ENCODE measurements at regions not wholly inside any gene's neighbourhood (a gene's known extent, or its start where the extent isn't known, plus 50 kb on each side); places are given as distances from the start of the nearest gene placed in this dataset.
"Not testable (repeated sequence)": the region's sequence is repeated elsewhere in the genome, so short reads cannot be mapped to it uniquely, and the experiment has no call there.

GRCh38 chr6:103313432-103313831, 1546.3 kb downstream of the HACE1 start:
- Histone ChIP-seq H4K20me1 (replicated peaks in 1 of 2; ENCODE audit: control insufficient read depth in 1 of 2, insufficient read depth in 2 of 2, low read length in 2 of 2) (no peaks in the 10 kb centered on the region), H2AFZ (ENCODE audit: low read length) (no peak overlapping the region), H4K91ac (replicated peaks; ENCODE audit: insufficient read length, low read length) (no peak overlapping the region), H3K9ac (replicated peaks in 1 of 4; ENCODE audit: extremely low read depth in 1 of 4, low read depth in 3 of 4, low read length in 3 of 4) (no peak overlapping the region), H3K23ac (ENCODE audit: insufficient read length) (no peak overlapping the region), H3K18ac (ENCODE audit: extremely low read depth, low read length) (no peak overlapping the region), H2BK15ac (ENCODE audit: low read length) (no peak overlapping the region), H2BK20ac (ENCODE audit: low read length) (no peak overlapping the region), H2AK5ac (ENCODE audit: low read depth, low read length) (no peak overlapping the region), H3K36me3 (ENCODE audit: control insufficient read depth in 2 of 4, insufficient read depth in 4 of 4, low read length in 3 of 4) (no peaks in the 10 kb centered on the region), H3K14ac (ENCODE audit: insufficient read length) (no peak overlapping the region), H2BK12ac (ENCODE audit: low read depth, low read length) (no peak overlapping the region), H3K27ac (ENCODE audit: low read depth, low read length) (no peak overlapping the region), H3K56ac (replicated peaks; ENCODE audit: insufficient read length, low read depth, low read length) (no peak overlapping the region), H3K4me3 (ENCODE audit: extremely low read depth in 1 of 4, insufficient read depth in 2 of 4, low read depth in 3 of 4, low read length in 4 of 4) (no peak overlapping the region), H3K4me1 (replicated peaks in 1 of 4; ENCODE audit: control insufficient read depth in 3 of 4, insufficient read depth in 4 of 4, low read length in 3 of 4) (no peaks in the 10 kb centered on the region), H4K8ac (ENCODE audit: extremely low read depth, insufficient read depth, low read length) (no peak overlapping the region), H3K27me3 (replicated peaks in 1 of 4; ENCODE audit: control insufficient read depth in 3 of 4, extremely low read depth in 1 of 4, insufficient read depth in 3 of 4, low read length in 3 of 4) (no peaks in the 10 kb centered on the region), H2BK5ac (ENCODE audit: low read depth, low read length) (no peak overlapping the region), H3K9me3 (ENCODE audit: insufficient read depth in 2 of 2, low read depth in 1 of 2, low read length in 1 of 2) (peaks cover 3 to 10% of the 10 kb centered on the region in 2 experiments; a peak in 2 of 4 replicates), H2BK120ac (replicated peaks; ENCODE audit: low read depth, low read length) (no peak overlapping the region), H3K23me2 (ENCODE audit: low read depth, low read length) (no peaks in the 10 kb centered on the region), H3K4me2 (ENCODE audit: insufficient read depth in 1 of 2, low read depth in 2 of 2, low read length in 2 of 2) (no peak overlapping the region), H3K79me2 (ENCODE audit: control insufficient read depth in 1 of 2, insufficient read depth in 2 of 2, low read length in 2 of 2) (no peaks in the 10 kb centered on the region), H3K79me1 (ENCODE audit: low read depth, low read length) (no peaks in the 10 kb centered on the region), H3K4ac (replicated peaks; ENCODE audit: insufficient read length, low read depth, low read length) (no peak overlapping the region), H4K5ac (ENCODE audit: insufficient read length, low read depth, low read length) (no peak overlapping the region)
- TF ChIP-seq MAX (IDR thresholded peaks at IDR 0.05): no peak
- POLR2A ChIA-PET (ENCODE audit: partially characterized antibody): no interaction called here
- DNase-seq (ENCODE audit: low read depth in 1 of 2, low spot score in 2 of 2) (no peak), FAIRE-seq (no peak)
- CTCF ChIA-PET (ENCODE audit: partially characterized antibody): no interaction called here

DNA sequence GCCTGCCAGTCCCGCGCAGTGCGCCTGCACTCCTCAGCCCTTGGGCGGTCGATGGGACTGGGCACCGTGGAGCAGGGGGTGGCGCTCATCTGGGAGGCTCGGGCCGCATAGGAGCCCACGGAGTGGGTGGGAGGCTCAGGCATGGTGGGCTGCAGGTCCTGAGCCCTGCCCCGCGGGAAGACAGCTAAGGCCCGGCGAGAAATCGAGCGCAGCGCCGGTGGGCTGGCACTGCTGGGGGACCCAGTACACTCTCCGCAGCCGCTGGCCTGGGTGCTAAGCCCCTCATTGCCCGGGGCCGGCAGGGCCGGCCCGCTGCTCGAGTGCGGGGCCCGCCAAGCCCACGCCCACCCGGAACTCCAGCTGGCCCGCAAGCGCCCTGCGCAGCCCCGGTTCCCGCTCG, 1565.3 kb downstream of the HACE1 start:
- POLR2A ChIA-PET (ENCODE audit: partially characterized antibody); DNase-seq (ENCODE audit: low read depth in 1 of 2, low spot score in 2 of 2): not testable (repeated sequence)
- 95% methylated on average over 27 of the region's 35 CpGs; no CpG with 5 or more reads in 1 of the 2 experiments for WGBS, 2 experiments (ENCODE audit: extremely low coverage in 1 of 2, insufficient coverage in 1 of 2, insufficient read length in 1 of 2, insufficient replicate concordance in 2 of 2, low coverage in 1 of 2, low lambda C conversion rate in 2 of 2, missing lambda C conversion rate in 1 of 2)

More for the DNA sequence above, 1565.3 kb downstream of the HACE1 start:
- not testable (repeated sequence) for H4K8ac ChIP-seq (ENCODE audit: extremely low read depth, insufficient read depth, low read length); H4K5ac ChIP-seq (ENCODE audit: insufficient read length, low read depth, low read length); H3K9me3 ChIP-seq (ENCODE audit: insufficient read depth in 2 of 2, low read depth in 1 of 2, low read length in 1 of 2); H4K91ac ChIP-seq (replicated peaks; ENCODE audit: insufficient read length, low read length); H3K4me3 ChIP-seq (ENCODE audit: extremely low read depth in 1 of 4, insufficient read depth in 2 of 4, low read depth in 3 of 4, low read length in 4 of 4); H3K4me1 ChIP-seq (replicated peaks in 1 of 4; ENCODE audit: control insufficient read depth in 3 of 4, insufficient read depth in 4 of 4, low read length in 3 of 4); H3K18ac ChIP-seq (ENCODE audit: extremely low read depth, low read length); H2BK20ac ChIP-seq (ENCODE audit: low read length); H3K36me3 ChIP-seq (ENCODE audit: control insufficient read depth in 2 of 4, insufficient read depth in 4 of 4, low read length in 3 of 4); H2BK15ac ChIP-seq (ENCODE audit: low read length); H2BK120ac ChIP-seq (replicated peaks; ENCODE audit: low read depth, low read length); FAIRE-seq; H3K9ac ChIP-seq (replicated peaks in 1 of 4; ENCODE audit: extremely low read depth in 1 of 4, low read depth in 3 of 4, low read length in 3 of 4); H2BK5ac ChIP-seq (ENCODE audit: low read depth, low read length); H3K79me2 ChIP-seq (ENCODE audit: control insufficient read depth in 1 of 2, insufficient read depth in 2 of 2, low read length in 2 of 2); H3K23me2 ChIP-seq (ENCODE audit: low read depth, low read length); H3K27me3 ChIP-seq (replicated peaks in 1 of 4; ENCODE audit: control insufficient read depth in 3 of 4, extremely low read depth in 1 of 4, insufficient read depth in 3 of 4, low read length in 3 of 4); H3K56ac ChIP-seq (replicated peaks; ENCODE audit: insufficient read length, low read depth, low read length); H3K79me1 ChIP-seq (ENCODE audit: low read depth, low read length); H2AFZ ChIP-seq (ENCODE audit: low read length); H2BK12ac ChIP-seq (ENCODE audit: low read depth, low read length); H3K4me2 ChIP-seq (ENCODE audit: insufficient read depth in 1 of 2, low read depth in 2 of 2, low read length in 2 of 2); H3K23ac ChIP-seq (ENCODE audit: insufficient read length); H3K27ac ChIP-seq (ENCODE audit: low read depth, low read length); H3K4ac ChIP-seq (replicated peaks; ENCODE audit: insufficient read length, low read depth, low read length); H2AK5ac ChIP-seq (ENCODE audit: low read depth, low read length); H4K20me1 ChIP-seq (replicated peaks in 1 of 2; ENCODE audit: control insufficient read depth in 1 of 2, insufficient read depth in 2 of 2, low read length in 2 of 2); H3K14ac ChIP-seq (ENCODE audit: insufficient read length)
- CTCF ChIA-PET (ENCODE audit: partially characterized antibody): interaction anchor here (0.6 to 1.3 kb wide), 4 partner anchors 13 to 862 kb away, joined by 3 to 4 read pairs (median 3); no protein-coding TSS in a partner anchor

Data from H1 (cell line).